ENCODE measurements at regions not wholly inside any gene's neighbourhood (a gene's known extent, or its start where the extent isn't known, plus 50 kb on each side); places are given as distances from the start of the nearest gene placed in this dataset.

GRCh38 chr3:73925011-73925410, 300.3 kb upstream of the PDZRN3 start:
- CTCF ChIA-PET: no interaction called here
- TF ChIP-seq EZH2 (IDR thresholded peaks at IDR 0.05; ENCODE audit: borderline replicate concordance, low read depth, low read length, poor library complexity, severe bottlenecking) (no peak), CTCF (conservative IDR thresholded peaks at IDR 0.05; ENCODE audit: low read depth, low read length) (no peak)
- intact Hi-C loops (cut with micrococcal nuclease; ENCODE audit: unreplicated experiment): no loop called here

DNA sequence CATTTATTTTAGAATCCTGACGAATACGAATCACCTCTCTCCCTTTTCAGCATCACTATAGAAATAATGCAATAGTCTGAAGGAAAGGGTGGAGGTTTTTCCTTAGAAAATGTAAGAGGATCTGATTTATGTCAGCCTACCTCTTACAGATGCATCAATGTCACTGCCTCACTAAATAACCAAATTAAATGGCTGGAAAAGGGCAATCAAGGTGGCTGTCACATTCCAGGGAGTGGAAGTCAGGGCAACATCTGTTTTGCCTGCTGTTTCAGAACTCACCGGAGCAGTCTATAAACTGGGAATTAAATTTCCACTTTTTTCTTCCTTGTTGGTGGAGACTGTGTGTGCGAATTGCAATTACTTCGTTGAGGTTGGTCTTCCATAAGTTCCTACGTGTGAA, 299.3 kb upstream of the PDZRN3 start:
- intact Hi-C loops (cut with micrococcal nuclease; ENCODE audit: unreplicated experiment): no loop called here
- no peaks in the 10 kb centered on the region for H3K4me1 ChIP-seq (ENCODE audit: insufficient read depth, low read length, poor library complexity, severe bottlenecking)
- POLR2A ChIA-PET (ENCODE audit: low non-redundant PET): no interaction called here
- no TSS peak for BruUV-seq (replicated peaks)
- H3K4me3 ChIP-seq (ENCODE audit: low read depth, low read length, poor library complexity, severe bottlenecking): no peak overlapping the region
- no peak for DNase-seq (ENCODE audit: low spot score)
- no peaks in the 10 kb centered on the region for H3K9me3 ChIP-seq (ENCODE audit: low read depth, low read length, poor library complexity, severe bottlenecking)
- no peak overlapping the region for H3K27ac ChIP-seq (ENCODE audit: low read depth, low read length, poor library complexity, severe bottlenecking)
- TF ChIP-seq EZH2 (IDR thresholded peaks at IDR 0.05; ENCODE audit: borderline replicate concordance, low read depth, low read length, poor library complexity, severe bottlenecking) (no peak), CTCF (conservative IDR thresholded peaks at IDR 0.05; ENCODE audit: low read depth, low read length) (no peak)
- CTCF ChIA-PET: no interaction called here
- H3K27me3 ChIP-seq (replicated peaks; ENCODE audit: insufficient read depth, low read depth, low read length, poor library complexity): no peaks in the 10 kb centered on the region
- H3K36me3 ChIP-seq (ENCODE audit: insufficient read depth, low read length, poor library complexity, severe bottlenecking): no peaks in the 10 kb centered on the region

More at GRCh38 chr3:73925011-73925410, 300.3 kb upstream of the PDZRN3 start:
- Histone ChIP-seq H3K27ac (ENCODE audit: low read depth, low read length, poor library complexity, severe bottlenecking) (no peak overlapping the region), H3K9me3 (ENCODE audit: low read depth, low read length, poor library complexity, severe bottlenecking) (no peaks in the 10 kb centered on the region), H3K4me3 (ENCODE audit: low read depth, low read length, poor library complexity, severe bottlenecking) (no peak overlapping the region), H3K27me3 (replicated peaks; ENCODE audit: insufficient read depth, low read depth, low read length, poor library complexity) (no peaks in the 10 kb centered on the region), H3K36me3 (ENCODE audit: insufficient read depth, low read length, poor library complexity, severe bottlenecking) (no peaks in the 10 kb centered on the region), H3K4me1 (ENCODE audit: insufficient read depth, low read length, poor library complexity, severe bottlenecking) (no peaks in the 10 kb centered on the region)
- no TSS peak for BruUV-seq (replicated peaks)
- POLR2A ChIA-PET (ENCODE audit: low non-redundant PET): no interaction called here
- no peak for DNase-seq (ENCODE audit: low spot score)

DNA sequence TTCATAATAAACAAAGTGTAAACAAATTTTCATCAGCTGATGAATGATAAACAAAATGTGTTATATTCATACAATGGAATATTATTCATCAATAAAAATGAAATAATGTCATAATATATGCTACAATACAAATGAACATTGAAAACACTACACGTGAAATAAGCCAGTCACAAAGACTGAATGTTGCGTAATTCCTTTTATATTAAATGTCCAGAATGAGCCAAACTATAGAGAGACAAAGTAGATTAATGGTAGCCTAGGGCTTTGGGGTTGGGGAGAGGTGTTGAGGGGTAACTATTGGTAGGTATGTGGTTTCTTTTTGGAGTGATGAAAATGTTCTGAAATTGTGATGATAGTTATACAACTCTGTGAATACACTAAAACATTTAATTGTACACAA, 292.9 kb upstream of the PDZRN3 start:
- H3K27ac ChIP-seq (ENCODE audit: low read depth, low read length, poor library complexity, severe bottlenecking): no peak overlapping the region
- ChIA-PET CTCF (no interaction called here), POLR2A (ENCODE audit: low non-redundant PET) (no interaction called here)
- TF ChIP-seq EZH2 (IDR thresholded peaks at IDR 0.05; ENCODE audit: borderline replicate concordance, low read depth, low read length, poor library complexity, severe bottlenecking) (no peak), CTCF (conservative IDR thresholded peaks at IDR 0.05; ENCODE audit: low read depth, low read length) (no peak)
- intact Hi-C loops (cut with micrococcal nuclease; ENCODE audit: unreplicated experiment): no loop called here
- H3K4me1 ChIP-seq (ENCODE audit: insufficient read depth, low read length, poor library complexity, severe bottlenecking): no peaks in the 10 kb centered on the region
- BruUV-seq (replicated peaks): no TSS peak
- no peaks in the 10 kb centered on the region for H3K27me3 ChIP-seq (replicated peaks; ENCODE audit: insufficient read depth, low read depth, low read length, poor library complexity)
- no peaks in the 10 kb centered on the region for H3K9me3 ChIP-seq (ENCODE audit: low read depth, low read length, poor library complexity, severe bottlenecking)
- H3K36me3 ChIP-seq (ENCODE audit: insufficient read depth, low read length, poor library complexity, severe bottlenecking): no peaks in the 10 kb centered on the region
- DNase-seq (ENCODE audit: low spot score): no peak
- H3K4me3 ChIP-seq (ENCODE audit: low read depth, low read length, poor library complexity, severe bottlenecking): no peak overlapping the region
